Lower leg skin (tissue), 3 donors: ENCODE measurements at regions not wholly inside any gene's neighbourhood (a gene's known extent, or its start where the extent isn't known, plus 50 kb on each side); places are given as distances from the start of the nearest gene placed in this dataset.

Source experiments
- CTCF ChIP-seq, 3 donors: fragments of 450-650 bp; IDR thresholded peaks; one replicate each; pipeline ENCODE4 v1.5.1; 2016; ENCODE audit warnings: antibody characterized with exemption in 3 of 3, mild to moderate bottlenecking in 3 of 3, moderate library complexity in 2 of 3
- POLR2A ChIP-seq, 2 donors: fragments of 450-650 bp; IDR thresholded peaks; one replicate each; pipeline ENCODE4 v1.6.1; 2016 to 2017; ENCODE audit warnings: antibody characterized with exemption in 2 of 2, mild to moderate bottlenecking in 1 of 2, moderate library complexity in 1 of 2

- TF ChIP-seq CTCF (IDR thresholded peaks at IDR 0.05) = no peak
- no peak for TF ChIP-seq POLR2A (IDR thresholded peaks at IDR 0.05)
Observed at GRCh38 chr4:170491981-170492380, 402.2 kb upstream of the AADAT start.
